HL-60 (cell line): ENCODE measurements at regions not wholly inside any gene's neighbourhood (a gene's known extent, or its start where the extent isn't known, plus 50 kb on each side); places are given as distances from the start of the nearest gene placed in this dataset.

Source experiments
- DNase-seq, 2 experiments: peaks; one replicate each; pipeline ENCODE4 v3.0.0-alpha.2; 2010 to 2020; ENCODE audit warnings: low read depth in 1 of 2, low spot score in 1 of 2
- H3K27ac ChIP-seq: fragments of 250-450 bp; sonication (Bioruptor Pico); replicated peaks from 2 replicates; pipeline ENCODE4 v1.5.1; 2020; ENCODE audit warnings: mild to moderate bottlenecking, moderate library complexity
- H3K27me3 ChIP-seq: fragments of 250-450 bp; sonication (Bioruptor Pico); 2 replicates; pipeline ENCODE4 v1.5.1; 2021; ENCODE audit warnings: mild to moderate bottlenecking, moderate library complexity; ENCODE audit not compliant: insufficient read depth, poor library complexity, severe bottlenecking
- H3K4me3 ChIP-seq: replicated peaks from 2 replicates; pipeline ENCODE4 v1.5.1; 2011; ENCODE audit warnings: mild to moderate bottlenecking, control low read depth, low read length; ENCODE audit not compliant: insufficient read depth
- GABPA ChIP-seq: IDR thresholded peaks from 2 replicates; pipeline ENCODE4 v1.6.1; 2012; ENCODE audit warnings: low read depth
- POLR2AphosphoS5 ChIP-seq: IDR thresholded peaks from 2 replicates; pipeline ENCODE4 v1.6.1; 2012; ENCODE audit warnings: low read depth
- REST ChIP-seq: IDR thresholded peaks from 2 replicates; pipeline ENCODE4 v1.6.1; 2012; ENCODE audit warnings: low read depth; ENCODE audit not compliant: insufficient replicate concordance
- SPI1 ChIP-seq: IDR thresholded peaks from 2 replicates; pipeline ENCODE4 v1.6.1; 2012; ENCODE audit warnings: low read depth, mild to moderate bottlenecking, borderline replicate concordance
- TF ChIP-seq, protein P1 (sequence below): IDR thresholded peaks from one replicate; pipeline ENCODE4 v1.5.1; 2011; ENCODE audit warnings: low read length, control low read depth, inconsistent platforms; ENCODE audit not compliant: insufficient read depth

- DNase-seq, result peak; percentile 12 to 56
- Histone ChIP-seq H3K27ac (no peak overlapping the region), H3K27me3 (peaks cover 5% of the 10 kb centered on the region), H3K4me3 (no peak overlapping the region)
- TF ChIP-seq SPI1 (no peak), REST (no peak)
- TF ChIP-seq, protein P1, sequence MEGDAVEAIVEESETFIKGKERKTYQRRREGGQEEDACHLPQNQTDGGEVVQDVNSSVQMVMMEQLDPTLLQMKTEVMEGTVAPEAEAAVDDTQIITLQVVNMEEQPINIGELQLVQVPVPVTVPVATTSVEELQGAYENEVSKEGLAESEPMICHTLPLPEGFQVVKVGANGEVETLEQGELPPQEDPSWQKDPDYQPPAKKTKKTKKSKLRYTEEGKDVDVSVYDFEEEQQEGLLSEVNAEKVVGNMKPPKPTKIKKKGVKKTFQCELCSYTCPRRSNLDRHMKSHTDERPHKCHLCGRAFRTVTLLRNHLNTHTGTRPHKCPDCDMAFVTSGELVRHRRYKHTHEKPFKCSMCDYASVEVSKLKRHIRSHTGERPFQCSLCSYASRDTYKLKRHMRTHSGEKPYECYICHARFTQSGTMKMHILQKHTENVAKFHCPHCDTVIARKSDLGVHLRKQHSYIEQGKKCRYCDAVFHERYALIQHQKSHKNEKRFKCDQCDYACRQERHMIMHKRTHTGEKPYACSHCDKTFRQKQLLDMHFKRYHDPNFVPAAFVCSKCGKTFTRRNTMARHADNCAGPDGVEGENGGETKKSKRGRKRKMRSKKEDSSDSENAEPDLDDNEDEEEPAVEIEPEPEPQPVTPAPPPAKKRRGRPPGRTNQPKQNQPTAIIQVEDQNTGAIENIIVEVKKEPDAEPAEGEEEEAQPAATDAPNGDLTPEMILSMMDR, result peak; percentile 66
These were observed 102.7 kb upstream of the TBX5 start for GRCh38 chr12:114508529-114509129.

GRCh38 chr12:114506651-114507050 is 100.7 kb upstream of the TBX5 start:
- Histone ChIP-seq H3K27ac (no peak overlapping the region), H3K4me3 (no peak overlapping the region), H3K27me3 (peaks cover 10% of the 10 kb centered on the region)
- DNase-seq, result no peak
- no peak for TF ChIP-seq POLR2AphosphoS5
- TF ChIP-seq, protein P1, result no peak
- TF ChIP-seq SPI1, result no peak
- TF ChIP-seq GABPA, result no peak
- no peak for TF ChIP-seq REST

DNA sequence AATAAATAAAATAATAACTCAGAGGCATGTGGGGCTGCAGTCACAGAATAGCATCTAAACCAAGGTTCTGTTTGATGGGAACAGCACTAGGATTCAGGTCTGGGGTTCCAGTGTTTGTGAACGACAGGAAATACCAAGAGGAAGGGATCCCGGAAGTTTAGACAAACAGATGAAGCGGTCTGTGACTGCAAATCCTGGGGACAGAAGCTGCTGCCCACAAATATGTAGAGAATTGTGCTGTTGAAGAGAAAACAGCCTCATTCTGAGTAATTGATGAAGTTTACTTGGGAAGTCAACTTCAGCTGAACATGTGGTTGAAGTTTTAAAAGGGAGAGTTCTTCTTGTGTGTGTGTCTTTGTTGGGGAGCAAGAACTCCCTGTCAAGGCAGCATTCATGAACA is 98.4 kb upstream of the TBX5 start:
- H3K27me3 ChIP-seq, result peaks cover 16% of the 10 kb centered on the region
- no peak overlapping the region for H3K4me3 ChIP-seq
- no peak overlapping the region for H3K27ac ChIP-seq
- DNase-seq, result no peak
- TF ChIP-seq SPI1 (no peak), REST (no peak), GABPA (no peak), POLR2AphosphoS5 (no peak)
- TF ChIP-seq, protein P1, result no peak
